Keratinocyte (primary cell): ENCODE measurements at regions not wholly inside any gene's neighbourhood (a gene's known extent, or its start where the extent isn't known, plus 50 kb on each side); places are given as distances from the start of the nearest gene placed in this dataset.
A peak's percentile ranks its signal among the peaks of the same experiment; 100 is the strongest.

Experiments used
- DNase-seq: peaks from one replicate; pipeline ENCODE4 v3.0.0-alpha.2; 2011; ENCODE audit warnings: low read depth, missing footprints, low spot score
- FAIRE-seq: peaks from 2 replicates; lab custom pipeline; 2011; peaks lifted over from hg19 to GRCh38; lab: Jason Lieb, UNC
- H2AFZ ChIP-seq: 2 replicates; pipeline ENCODE4 v1.6.0; 2012; ENCODE audit warnings: low read length, control low read depth, inconsistent platforms; ENCODE audit not compliant: control insufficient read depth
- H3K27ac ChIP-seq: 2 replicates; pipeline ENCODE4 v1.5.1; 2011; ENCODE audit warnings: low read length; ENCODE audit not compliant: control insufficient read depth, insufficient read depth
- H3K27me3 ChIP-seq: 3 replicates; pipeline ENCODE4 v1.6.0; 2011; ENCODE audit warnings: low read length; ENCODE audit not compliant: control insufficient read depth, insufficient read depth; ENCODE audit errors: extremely low read depth
- H3K36me3 ChIP-seq, 2 experiments: 2 replicates in 1 of 2; 3 replicates in 1 of 2; pipeline ENCODE4 v1.5.1; 2011; ENCODE audit warnings: low read length in 2 of 2, mild to moderate bottlenecking in 1 of 2; ENCODE audit not compliant: control insufficient read depth in 2 of 2, insufficient read depth in 2 of 2; ENCODE audit errors: extremely low read depth in 1 of 2
- H3K4me1 ChIP-seq: 3 replicates; pipeline ENCODE4 v1.5.1; 2011; ENCODE audit warnings: low read length; ENCODE audit not compliant: control insufficient read depth, insufficient read depth; ENCODE audit errors: extremely low read depth
- H3K4me2 ChIP-seq: 3 replicates; pipeline ENCODE4 v1.6.0; 2011; ENCODE audit warnings: low read depth, low read length; ENCODE audit not compliant: control insufficient read depth, insufficient read depth; ENCODE audit errors: extremely low read depth
- H3K4me3 ChIP-seq, 3 experiments: fragments of 200-600 bp in 1 of 3; sonication (generic) in 1 of 3; 2 replicates in 2 of 3; 3 replicates in 1 of 3; pipeline ENCODE4 v1.5.1; 2011 to 2016; ENCODE audit warnings: low read length in 3 of 3, mild to moderate bottlenecking in 3 of 3, control low read depth in 2 of 3, inconsistent platforms in 1 of 3, low read depth in 1 of 3, mixed read lengths in 1 of 3, mixed run types in 1 of 3, moderate library complexity in 1 of 3; ENCODE audit not compliant: control insufficient read depth in 2 of 3, insufficient read depth in 2 of 3; ENCODE audit errors: extremely low read depth in 1 of 3
- H3K79me2 ChIP-seq: 2 replicates; pipeline ENCODE4 v1.6.0; 2012; ENCODE audit warnings: low read length; ENCODE audit not compliant: control insufficient read depth, insufficient read depth
- H3K9ac ChIP-seq: 3 replicates; pipeline ENCODE4 v1.6.0; 2011; ENCODE audit warnings: low read length; ENCODE audit not compliant: control insufficient read depth, insufficient read depth; ENCODE audit errors: extremely low read depth
- H3K9me1 ChIP-seq: 3 replicates; pipeline ENCODE4 v1.6.0; 2011; ENCODE audit warnings: low read length; ENCODE audit not compliant: control insufficient read depth, insufficient read depth; ENCODE audit errors: extremely low read depth
- H3K9me3 ChIP-seq: 2 replicates; pipeline ENCODE4 v1.5.1; 2012; ENCODE audit warnings: low read depth, low read length; ENCODE audit not compliant: control insufficient read depth
- H4K20me1 ChIP-seq: 3 replicates; pipeline ENCODE4 v1.6.0; 2011; ENCODE audit warnings: low read length; ENCODE audit not compliant: control insufficient read depth, insufficient read depth; ENCODE audit errors: extremely low read depth
- EZH2 ChIP-seq: IDR thresholded peaks from one replicate; pipeline ENCODE4 v1.6.1; 2012; ENCODE audit warnings: inconsistent platforms, mild to moderate bottlenecking, low read length, moderate library complexity
- dilution Hi-C: fragments of 300-500 bp; cut with MboI; formaldehyde crosslinking; loops from one replicate; pipeline ENCODE4 v1.7.0; 2020; ENCODE audit warnings: low sequenced_read_pairs; ENCODE audit not compliant: extremely low pct_ligation_motif_present
- TF ChIP-seq, protein P1 (sequence below), 3 experiments: IDR thresholded peaks in 1 of 3; conservative IDR thresholded peaks in 1 of 3; optimal IDR thresholded peaks in 1 of 3; 2 replicates in 2 of 3; 3 replicates in 1 of 3; pipeline versions ENCODE3 to v1.5.1; 2011; ENCODE audit warnings: low read length in 3 of 3, mild to moderate bottlenecking in 3 of 3, moderate library complexity in 2 of 3, control low read depth in 1 of 3, inconsistent platforms in 1 of 3; ENCODE audit not compliant: insufficient read depth in 2 of 3; ENCODE audit errors: extremely low read depth in 1 of 3

DNA sequence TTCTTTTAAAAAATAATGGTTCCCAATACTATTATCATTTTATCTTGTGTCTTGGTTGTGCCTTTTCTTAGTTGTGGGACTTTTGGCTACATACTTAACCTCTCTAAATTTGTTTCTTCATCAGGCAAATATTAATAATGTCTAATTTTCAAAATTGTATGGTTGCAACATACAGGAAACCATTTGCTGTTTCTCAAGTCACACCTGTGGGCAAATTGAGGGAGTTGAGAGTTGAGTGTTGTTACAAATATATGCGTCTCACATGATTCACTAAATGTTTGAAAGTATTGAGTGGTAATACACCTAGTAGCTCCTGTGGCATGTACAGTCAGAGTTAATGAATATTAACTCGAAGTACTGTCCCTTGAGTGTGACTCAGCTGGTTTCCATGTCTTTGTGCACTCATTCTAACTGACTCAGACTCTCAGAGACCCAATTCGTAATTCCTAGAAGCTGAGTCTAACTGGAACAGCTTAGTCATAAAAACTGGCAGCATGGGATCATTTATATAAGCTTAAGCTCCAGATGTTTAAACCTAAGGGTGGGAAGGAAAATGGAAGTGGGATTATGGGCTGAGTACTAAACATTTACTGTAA is 802.4 kb downstream of the TRIML1 start:
- FAIRE-seq (no peak), DNase-seq (peak; percentile 5)
- no peak overlapping the region for H3K27ac ChIP-seq

DNA sequence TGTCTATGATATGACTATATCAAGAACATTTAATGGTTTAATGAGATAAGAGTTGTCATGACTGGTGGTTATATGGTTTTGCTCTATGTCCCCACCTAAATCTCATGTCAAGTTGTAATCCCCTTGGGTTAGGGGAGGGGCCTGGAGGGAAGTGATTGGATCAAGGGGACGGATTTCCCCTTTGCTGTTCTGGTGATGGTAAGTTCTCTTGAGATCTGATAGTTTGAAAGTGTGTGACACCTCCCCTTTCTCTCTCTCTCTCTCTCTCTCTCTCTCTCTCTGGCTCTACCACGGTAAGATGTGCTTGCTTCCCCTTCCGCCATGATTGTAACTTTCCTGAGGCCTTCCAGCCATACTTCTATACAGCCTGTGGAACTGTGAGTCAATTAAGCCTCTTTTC is 803.4 kb downstream of the TRIML1 start:
- Histone ChIP-seq H4K20me1 (no peaks in the 10 kb centered on the region), H3K36me3 (no peaks in the 10 kb centered on the region), H3K9me1 (no peaks in the 10 kb centered on the region), H3K9ac (no peak overlapping the region), H3K4me3 (no peak overlapping the region), H2AFZ (no peak overlapping the region), H3K79me2 (no peaks in the 10 kb centered on the region), H3K4me1 (no peaks in the 10 kb centered on the region), H3K4me2 (no peak overlapping the region), H3K27ac (no peak overlapping the region), H3K9me3 (peaks cover 2% of the 10 kb centered on the region), H3K27me3 (no peaks in the 10 kb centered on the region)
- no peak for FAIRE-seq
- no peak for DNase-seq
- TF ChIP-seq, protein P1, sequence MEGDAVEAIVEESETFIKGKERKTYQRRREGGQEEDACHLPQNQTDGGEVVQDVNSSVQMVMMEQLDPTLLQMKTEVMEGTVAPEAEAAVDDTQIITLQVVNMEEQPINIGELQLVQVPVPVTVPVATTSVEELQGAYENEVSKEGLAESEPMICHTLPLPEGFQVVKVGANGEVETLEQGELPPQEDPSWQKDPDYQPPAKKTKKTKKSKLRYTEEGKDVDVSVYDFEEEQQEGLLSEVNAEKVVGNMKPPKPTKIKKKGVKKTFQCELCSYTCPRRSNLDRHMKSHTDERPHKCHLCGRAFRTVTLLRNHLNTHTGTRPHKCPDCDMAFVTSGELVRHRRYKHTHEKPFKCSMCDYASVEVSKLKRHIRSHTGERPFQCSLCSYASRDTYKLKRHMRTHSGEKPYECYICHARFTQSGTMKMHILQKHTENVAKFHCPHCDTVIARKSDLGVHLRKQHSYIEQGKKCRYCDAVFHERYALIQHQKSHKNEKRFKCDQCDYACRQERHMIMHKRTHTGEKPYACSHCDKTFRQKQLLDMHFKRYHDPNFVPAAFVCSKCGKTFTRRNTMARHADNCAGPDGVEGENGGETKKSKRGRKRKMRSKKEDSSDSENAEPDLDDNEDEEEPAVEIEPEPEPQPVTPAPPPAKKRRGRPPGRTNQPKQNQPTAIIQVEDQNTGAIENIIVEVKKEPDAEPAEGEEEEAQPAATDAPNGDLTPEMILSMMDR (optimal IDR thresholded peaks at IDR 0.05 in 1 of 3, IDR thresholded peaks at IDR 0.05 in 1 of 3, conservative IDR thresholded peaks at IDR 0.05 in 1 of 3; ENCODE audit: extremely low read depth in 1 of 3, insufficient read depth in 2 of 3, low read length in 3 of 3): no peak
- no peak for TF ChIP-seq EZH2
- dilution Hi-C loops: no loop called here

More for the DNA sequence above, 802.4 kb downstream of the TRIML1 start:
- dilution Hi-C loops: no loop called here
- Histone ChIP-seq H3K4me1 (no peaks in the 10 kb centered on the region), H3K4me3 (no peak overlapping the region), H2AFZ (no peak overlapping the region), H3K27me3 (no peaks in the 10 kb centered on the region), H3K9ac (no peak overlapping the region), H3K36me3 (no peaks in the 10 kb centered on the region), H3K4me2 (no peak overlapping the region), H4K20me1 (no peaks in the 10 kb centered on the region), H3K9me1 (no peaks in the 10 kb centered on the region), H3K9me3 (peaks cover 2% of the 10 kb centered on the region), H3K79me2 (no peaks in the 10 kb centered on the region)
- TF ChIP-seq, protein P1 (optimal IDR thresholded peaks at IDR 0.05 in 1 of 3, IDR thresholded peaks at IDR 0.05 in 1 of 3, conservative IDR thresholded peaks at IDR 0.05 in 1 of 3; ENCODE audit: extremely low read depth in 1 of 3, insufficient read depth in 2 of 3, low read length in 3 of 3): no peak
- no peak for TF ChIP-seq EZH2
